NT2/D1 (cell line): ENCODE measurements at regions not wholly inside any gene's neighbourhood (a gene's known extent, or its start where the extent isn't known, plus 50 kb on each side); places are given as distances from the start of the nearest gene placed in this dataset.

ENCODE experiments used
- SUZ12 ChIP-seq: IDR thresholded peaks from 2 replicates; pipeline ENCODE4 v1.6.1; 2011; ENCODE audit not compliant: insufficient read length, insufficient read depth; ENCODE audit errors: extremely low read depth
- YY1 ChIP-seq: IDR thresholded peaks from 2 replicates; pipeline ENCODE4 v1.6.1; 2011; ENCODE audit not compliant: insufficient read length, insufficient read depth
- ZNF274 ChIP-seq: IDR thresholded peaks from 2 replicates; pipeline ENCODE4 v1.6.1; 2011; ENCODE audit warnings: mild to moderate bottlenecking, low read depth, low read length

DNA sequence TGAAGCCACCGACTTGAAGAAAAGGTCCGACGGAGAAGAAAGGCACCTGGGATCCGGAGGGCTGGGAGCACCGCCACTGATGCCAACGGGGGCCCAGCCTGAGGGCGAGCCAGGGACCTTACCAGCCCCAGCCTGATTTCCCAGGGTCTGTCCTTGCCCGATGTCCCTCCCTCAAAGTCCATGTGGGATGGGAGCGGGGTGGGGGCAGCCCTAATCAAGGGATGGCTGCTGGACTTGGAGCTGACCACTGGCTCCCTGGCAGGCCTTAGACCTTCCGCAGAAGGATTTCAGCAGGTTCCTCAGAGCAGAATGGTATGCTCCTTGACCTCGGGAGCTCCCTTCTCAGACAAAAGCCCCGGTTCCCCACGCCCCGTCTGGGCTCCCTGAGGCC lies 99.6 kb downstream of the ZFP36L2 start:
- no peak for TF ChIP-seq ZNF274
- TF ChIP-seq SUZ12, result no peak
- no peak for TF ChIP-seq YY1
